Rectal smooth muscle tissue (tissue), 1 donor: ENCODE measurements at regions not wholly inside any gene's neighbourhood (a gene's known extent, or its start where the extent isn't known, plus 50 kb on each side); places are given as distances from the start of the nearest gene placed in this dataset.

ENCODE experiments used
- H3K27ac ChIP-seq: one replicate; pipeline ENCODE4 v1.7.0; 2013; ENCODE audit warnings: low read depth, low read length, inconsistent platforms
- H3K27me3 ChIP-seq: one replicate; pipeline ENCODE4 v1.7.0; 2013; ENCODE audit warnings: low read length; ENCODE audit not compliant: control insufficient read depth, insufficient read depth
- H3K36me3 ChIP-seq: one replicate; pipeline ENCODE4 v1.7.0; 2013; ENCODE audit warnings: low read length; ENCODE audit not compliant: control insufficient read depth, insufficient read depth
- H3K4me1 ChIP-seq: one replicate; pipeline ENCODE4 v1.7.0; 2013; ENCODE audit warnings: low read length; ENCODE audit not compliant: control insufficient read depth, insufficient read depth
- H3K4me3 ChIP-seq: one replicate; pipeline ENCODE4 v1.7.0; 2013; ENCODE audit warnings: low read length
- H3K9ac ChIP-seq: one replicate; pipeline ENCODE4 v1.7.0; 2013; ENCODE audit warnings: low read length

- Histone ChIP-seq H3K27me3 (no peaks in the 10 kb centered on the region), H3K27ac (no peak overlapping the region), H3K4me1 (no peaks in the 10 kb centered on the region), H3K4me3 (no peak overlapping the region), H3K9ac (no peak overlapping the region), H3K36me3 (no peaks in the 10 kb centered on the region)
Measured at GRCh38 chr6:105911106-105911629, 175.0 kb upstream of the PRDM1 start.

DNA sequence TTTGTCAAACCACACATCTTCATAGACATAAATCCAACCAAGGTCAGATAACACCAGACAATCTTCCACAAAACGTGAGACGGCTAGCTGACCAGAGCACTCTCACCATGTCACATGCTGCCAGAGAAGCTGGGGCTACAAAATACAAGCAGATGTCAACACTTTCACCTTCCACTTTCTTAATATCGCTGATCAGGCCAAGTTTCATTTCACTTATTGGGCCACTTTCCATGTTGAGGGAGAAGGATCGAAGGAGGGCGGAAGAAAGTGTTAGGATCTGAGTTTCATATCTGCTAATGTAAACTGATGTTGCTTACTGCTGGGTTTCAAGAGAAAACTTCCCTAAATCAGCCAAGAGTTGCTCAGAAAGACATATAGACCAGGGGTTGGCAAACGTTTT, 177.0 kb upstream of the PRDM1 start:
- Histone ChIP-seq H3K36me3 (no peaks in the 10 kb centered on the region), H3K27ac (no peak overlapping the region), H3K4me3 (no peak overlapping the region), H3K4me1 (no peaks in the 10 kb centered on the region), H3K9ac (no peak overlapping the region), H3K27me3 (no peaks in the 10 kb centered on the region)

GRCh38 chr6:105907991-105908390, 178.1 kb upstream of the PRDM1 start:
- H3K27ac ChIP-seq = no peak overlapping the region
- H3K27me3 ChIP-seq = no peaks in the 10 kb centered on the region
- H3K36me3 ChIP-seq = no peaks in the 10 kb centered on the region
- H3K4me1 ChIP-seq = no peaks in the 10 kb centered on the region
- H3K4me3 ChIP-seq = no peak overlapping the region
- no peak overlapping the region for H3K9ac ChIP-seq

DNA sequence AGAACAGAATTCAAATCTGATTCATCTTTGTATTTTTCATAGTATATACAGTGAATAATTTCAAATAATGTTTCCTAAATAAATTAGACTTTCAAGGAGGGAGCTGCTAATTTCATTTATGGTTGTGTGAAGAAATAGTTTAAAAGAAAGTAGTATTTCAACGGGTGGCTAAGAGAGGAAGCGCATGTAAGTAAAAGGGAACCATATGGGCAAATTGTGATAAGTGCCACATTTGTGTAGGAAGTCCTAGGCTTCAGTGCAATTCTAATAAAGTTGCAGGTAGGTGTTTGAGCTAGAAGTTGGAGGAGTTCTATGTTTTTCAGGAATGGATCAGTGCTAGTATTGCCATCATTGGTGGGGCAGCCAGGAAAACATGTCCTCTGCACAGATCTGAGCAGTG, 178.8 kb upstream of the PRDM1 start:
- Histone ChIP-seq H3K9ac (no peak overlapping the region), H3K4me3 (no peak overlapping the region), H3K36me3 (no peaks in the 10 kb centered on the region), H3K27ac (no peak overlapping the region), H3K4me1 (no peaks in the 10 kb centered on the region), H3K27me3 (no peaks in the 10 kb centered on the region)

DNA sequence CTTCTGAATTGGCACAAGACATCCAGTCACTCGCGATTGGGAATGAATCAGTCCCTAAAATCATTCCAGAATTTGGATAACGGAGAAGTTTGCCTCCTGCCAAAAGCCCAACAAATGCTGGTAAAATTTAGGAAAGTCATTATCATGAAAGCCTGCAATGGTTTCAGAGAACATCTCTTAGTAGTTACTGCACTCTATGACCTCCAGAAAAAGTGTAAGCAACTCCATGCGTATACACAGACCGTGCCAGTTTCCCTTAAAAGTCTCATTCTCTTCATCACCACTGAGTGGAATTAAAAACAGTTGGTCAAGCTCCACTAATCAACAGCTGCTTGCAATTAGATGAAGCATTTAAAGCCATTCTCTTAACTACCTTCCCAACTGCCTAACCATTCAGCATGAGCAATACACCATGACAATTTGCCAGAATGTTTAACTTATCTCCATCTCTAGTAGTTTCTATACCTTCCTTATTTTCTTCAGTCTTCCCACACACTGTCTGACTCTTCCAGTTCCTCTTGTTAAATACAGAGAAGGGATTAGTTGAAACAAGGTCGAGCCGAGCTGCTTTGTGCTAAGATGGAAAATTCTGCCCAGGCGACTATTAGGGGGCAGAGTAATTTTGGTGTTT, 183.6 kb upstream of the PRDM1 start:
- Histone ChIP-seq H3K27me3 (no peaks in the 10 kb centered on the region), H3K4me3 (no peak overlapping the region), H3K9ac (no peak overlapping the region), H3K27ac (no peak overlapping the region), H3K4me1 (no peaks in the 10 kb centered on the region), H3K36me3 (no peaks in the 10 kb centered on the region)

- Histone ChIP-seq H3K9ac (no peak overlapping the region), H3K4me3 (no peak overlapping the region), H3K36me3 (no peaks in the 10 kb centered on the region), H3K27me3 (no peaks in the 10 kb centered on the region), H3K4me1 (no peaks in the 10 kb centered on the region), H3K27ac (no peak overlapping the region)
Measured at GRCh38 chr6:105901583-105901982, 184.6 kb upstream of the PRDM1 start.

DNA sequence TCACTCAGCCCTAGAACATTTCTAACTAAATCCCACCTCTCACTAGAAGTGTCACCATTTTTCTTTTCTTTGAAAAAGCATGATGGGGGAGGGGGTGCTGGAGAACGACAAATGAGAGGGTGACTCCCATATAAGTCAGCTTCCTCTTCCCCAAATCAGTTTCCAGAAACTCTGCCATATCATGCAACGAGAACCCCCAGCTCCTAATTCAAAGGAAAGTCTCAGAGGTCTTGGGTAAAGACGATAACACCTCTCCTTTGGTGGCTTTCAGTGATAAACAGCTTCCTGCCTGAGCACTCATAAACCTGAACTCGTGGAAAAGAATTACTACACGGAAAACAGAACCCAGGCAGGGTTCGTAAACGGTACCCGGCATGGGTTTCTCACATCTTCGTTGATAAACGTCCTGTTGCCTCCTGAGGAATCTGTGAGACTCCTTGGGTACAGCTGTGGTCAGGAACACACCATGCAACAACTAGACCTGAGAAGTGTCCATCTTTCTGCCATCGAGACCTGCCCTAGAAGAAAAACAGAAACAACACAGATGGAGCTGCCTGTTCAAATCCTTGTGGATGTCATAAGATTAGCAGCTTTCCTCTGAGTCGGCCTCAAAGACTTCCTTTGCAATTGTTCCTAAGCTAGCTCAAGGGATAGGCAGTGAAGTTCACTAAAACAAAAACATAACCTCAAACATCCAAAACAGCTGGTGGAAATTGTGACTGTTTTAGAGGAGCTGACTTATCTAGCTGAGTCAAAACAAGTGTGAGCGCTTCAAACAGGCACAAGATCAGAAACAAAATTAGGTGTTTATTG, 185.8 kb upstream of the PRDM1 start:
- no peak overlapping the region for H3K4me3 ChIP-seq
- H3K9ac ChIP-seq = no peak overlapping the region
- H3K4me1 ChIP-seq = no peaks in the 10 kb centered on the region
- H3K27me3 ChIP-seq = no peaks in the 10 kb centered on the region
- no peaks in the 10 kb centered on the region for H3K36me3 ChIP-seq
- H3K27ac ChIP-seq = no peak overlapping the region

DNA sequence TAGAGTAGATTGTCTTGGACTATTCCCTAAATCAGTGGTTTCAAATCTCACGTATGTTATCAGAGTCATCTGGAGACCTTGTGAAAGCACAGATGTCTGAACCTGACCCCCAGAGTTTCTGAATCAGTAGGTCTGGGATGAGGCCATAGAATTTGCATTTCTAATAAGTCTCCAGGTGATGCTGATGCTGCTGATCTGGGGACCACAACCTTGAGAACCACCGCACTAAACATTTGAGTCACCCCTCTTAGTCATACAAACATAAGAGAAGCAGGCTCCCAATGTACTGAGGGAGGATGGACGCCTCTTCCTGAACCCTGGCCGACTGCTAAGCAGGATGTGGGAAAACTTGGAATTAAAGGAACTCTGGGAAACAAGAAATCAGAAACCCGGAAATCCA, 187.8 kb upstream of the PRDM1 start:
- Histone ChIP-seq H3K36me3 (no peaks in the 10 kb centered on the region), H3K9ac (no peak overlapping the region), H3K27me3 (no peaks in the 10 kb centered on the region), H3K4me3 (no peak overlapping the region), H3K27ac (no peak overlapping the region), H3K4me1 (no peaks in the 10 kb centered on the region)

DNA sequence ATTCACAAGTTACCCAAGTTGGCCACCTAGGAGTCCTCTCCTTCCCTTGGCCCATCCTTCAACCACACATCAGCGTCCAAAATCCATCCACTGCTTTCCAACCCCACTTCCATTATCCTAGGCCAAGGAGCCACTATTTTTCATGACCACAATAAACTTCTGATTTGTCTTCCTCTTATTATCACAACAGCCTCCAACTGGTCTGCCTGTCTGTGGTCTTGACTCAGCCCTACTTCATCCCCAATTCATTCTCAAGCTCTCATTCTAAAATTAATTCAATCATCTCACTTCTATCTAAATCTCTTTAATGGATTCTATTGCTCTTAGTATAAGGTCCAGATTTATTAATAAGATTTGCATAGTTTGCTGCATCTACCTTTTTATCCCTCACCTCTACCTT, 189.0 kb upstream of the PRDM1 start:
- H3K9ac ChIP-seq = no peak overlapping the region
- H3K36me3 ChIP-seq = no peaks in the 10 kb centered on the region
- no peaks in the 10 kb centered on the region for H3K4me1 ChIP-seq
- no peaks in the 10 kb centered on the region for H3K27me3 ChIP-seq
- H3K27ac ChIP-seq = no peak overlapping the region
- H3K4me3 ChIP-seq = no peak overlapping the region

GRCh38 chr6:105896821-105897095, 189.4 kb upstream of the PRDM1 start:
- H3K36me3 ChIP-seq = no peaks in the 10 kb centered on the region
- H3K4me1 ChIP-seq = no peaks in the 10 kb centered on the region
- H3K4me3 ChIP-seq = no peak overlapping the region
- H3K9ac ChIP-seq = no peak overlapping the region
- H3K27me3 ChIP-seq = no peaks in the 10 kb centered on the region
- H3K27ac ChIP-seq = no peak overlapping the region

GRCh38 chr6:105896052-105896820, 189.9 kb upstream of the PRDM1 start:
- Histone ChIP-seq H3K27ac (no peak overlapping the region), H3K27me3 (no peaks in the 10 kb centered on the region), H3K36me3 (no peaks in the 10 kb centered on the region), H3K9ac (no peak overlapping the region), H3K4me3 (no peak overlapping the region), H3K4me1 (no peaks in the 10 kb centered on the region)

- H3K27me3 ChIP-seq = no peaks in the 10 kb centered on the region
- H3K4me1 ChIP-seq = no peaks in the 10 kb centered on the region
- no peak overlapping the region for H3K27ac ChIP-seq
- no peak overlapping the region for H3K9ac ChIP-seq
- no peaks in the 10 kb centered on the region for H3K36me3 ChIP-seq
- H3K4me3 ChIP-seq = no peak overlapping the region
Measured at GRCh38 chr6:105894556-105894955, 191.6 kb upstream of the PRDM1 start.
